ENCODE measurements at regions not wholly inside any gene's neighbourhood (a gene's known extent, or its start where the extent isn't known, plus 50 kb on each side); places are given as distances from the start of the nearest gene placed in this dataset.
"Not testable (repeated sequence)": the region's sequence is repeated elsewhere in the genome, so short reads cannot be mapped to it uniquely, and the experiment has no call there.

DNA sequence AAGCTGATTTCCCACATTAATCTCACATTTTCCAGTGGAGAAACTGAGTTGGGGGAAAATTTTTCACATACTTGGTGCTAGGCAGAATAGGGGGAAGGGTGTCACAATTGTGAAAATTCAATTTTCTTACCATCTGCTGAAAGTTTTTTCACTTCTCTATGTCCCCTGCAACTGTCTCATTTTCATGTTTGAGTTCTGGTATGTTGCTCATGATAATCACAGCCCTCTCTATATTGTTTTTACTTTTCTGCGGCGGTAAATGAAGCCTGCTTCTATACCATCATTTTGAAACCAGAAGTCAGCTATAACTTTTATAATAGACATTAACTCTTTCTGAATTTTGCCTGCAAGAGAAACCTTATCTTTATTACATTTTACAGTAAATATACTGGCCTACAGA is 1664.5 kb downstream of the EFNA5 start:
- CTCF ChIA-PET (ENCODE audit: partially characterized antibody) = no interaction called here
- Histone ChIP-seq H3K4me1 (ENCODE audit: insufficient read depth, low read length) (no peaks in the 10 kb centered on the region), H3K9me3 (ENCODE audit: control insufficient read depth in 1 of 2, low read length in 2 of 2) (peaks cover 0 to 2% of the 10 kb centered on the region in 2 donors), H3K4me3 (ENCODE audit: low read length in 2 of 2) (no peak overlapping the region), H3K36me3 (ENCODE audit: insufficient read depth, low read length) (no peaks in the 10 kb centered on the region), H3K27me3 (ENCODE audit: insufficient read depth, low read length) (no peaks in the 10 kb centered on the region), H3K27ac (ENCODE audit: low read depth, low read length) (no peak overlapping the region)
- POLR2A ChIA-PET (ENCODE audit: partially characterized antibody) = no interaction called here
- intact Hi-C loops (cut with micrococcal nuclease) = no loop called here
- Mint-ChIP-seq H3K27ac (no peak overlapping the region), H3K4me1 (no peaks in the 10 kb centered on the region), H3K4me3 (no peak overlapping the region), H3K27me3 (no peaks in the 10 kb centered on the region), H3K36me3 (no peaks in the 10 kb centered on the region), H3K9me3 (peaks cover 0 to 28% (median 22%) of the 10 kb centered on the region in 8 donors)
- no peak for DNase-seq

DNA sequence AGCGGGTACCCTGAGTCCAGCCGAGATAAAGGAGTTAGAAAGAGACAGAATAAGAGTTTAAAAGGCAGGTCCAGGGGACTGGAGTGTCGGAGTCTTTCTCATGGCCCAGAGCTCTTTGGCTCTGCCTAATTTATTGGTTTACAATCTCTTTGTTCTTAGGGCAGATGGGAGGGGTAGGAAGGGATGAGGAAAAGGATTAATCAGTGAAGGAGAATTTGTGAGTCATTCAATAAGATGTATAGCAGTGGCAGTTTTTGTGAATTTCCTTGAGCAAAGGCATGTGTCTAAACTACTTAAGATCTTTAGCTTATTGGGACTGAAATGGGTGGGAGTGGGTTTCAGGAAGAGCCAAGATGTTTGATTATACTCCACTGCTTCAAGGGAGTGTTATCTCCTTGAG is 1671.7 kb downstream of the EFNA5 start:
- H3K4me3 Mint-ChIP-seq; H3K36me3 Mint-ChIP-seq; H3K4me3 ChIP-seq (ENCODE audit: low read length in 2 of 2); H3K4me1 ChIP-seq (ENCODE audit: insufficient read depth, low read length); H3K9me3 ChIP-seq (ENCODE audit: control insufficient read depth in 1 of 2, low read length in 2 of 2); H3K4me1 Mint-ChIP-seq; CTCF ChIA-PET (ENCODE audit: partially characterized antibody); H3K27ac ChIP-seq (ENCODE audit: low read depth, low read length); H3K27ac Mint-ChIP-seq; H3K27me3 Mint-ChIP-seq; DNase-seq; H3K36me3 ChIP-seq (ENCODE audit: insufficient read depth, low read length); H3K27me3 ChIP-seq (ENCODE audit: insufficient read depth, low read length); intact Hi-C loops (cut with micrococcal nuclease); POLR2A ChIA-PET (ENCODE audit: partially characterized antibody): not testable (repeated sequence)
- peaks cover 2 to 36% (median 15%) of the 10 kb centered on the region in 8 donors for H3K9me3 Mint-ChIP-seq

DNA sequence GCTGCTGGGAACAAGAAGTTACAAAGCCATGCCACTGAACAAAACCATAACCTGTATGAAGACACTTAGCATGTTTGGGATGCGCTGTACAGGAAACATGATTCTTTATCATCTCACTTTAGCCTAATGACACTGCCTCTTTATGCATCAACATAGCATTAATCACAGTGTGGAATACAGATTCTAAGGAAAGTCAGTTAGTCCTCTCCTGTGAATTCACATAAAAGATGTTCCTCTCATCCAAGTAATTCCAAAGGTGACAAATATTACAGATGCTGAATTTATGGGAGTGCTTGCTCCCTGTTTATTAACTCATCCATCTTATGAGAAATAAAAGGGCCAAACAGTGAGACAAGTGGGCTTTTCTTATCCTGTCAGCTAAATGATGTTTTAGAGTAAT is 1677.7 kb downstream of the EFNA5 start:
- Histone ChIP-seq H3K4me3 (ENCODE audit: low read length in 2 of 2) (no peak overlapping the region), H3K27ac (ENCODE audit: low read depth, low read length) (no peak overlapping the region), H3K4me1 (ENCODE audit: insufficient read depth, low read length) (no peaks in the 10 kb centered on the region), H3K27me3 (ENCODE audit: insufficient read depth, low read length) (no peaks in the 10 kb centered on the region), H3K36me3 (ENCODE audit: insufficient read depth, low read length) (no peaks in the 10 kb centered on the region), H3K9me3 (ENCODE audit: control insufficient read depth in 1 of 2, low read length in 2 of 2) (no peaks in the 10 kb centered on the region)
- DNase-seq = no peak
- no peaks in the 10 kb centered on the region for H3K36me3 Mint-ChIP-seq
- peaks cover 0 to 9% (median 5%) of the 10 kb centered on the region in 8 donors for H3K9me3 Mint-ChIP-seq
- no peak overlapping the region for H3K27ac Mint-ChIP-seq
- POLR2A ChIA-PET (ENCODE audit: partially characterized antibody) = no interaction called here
- intact Hi-C loops (cut with micrococcal nuclease) = no loop called here
- CTCF ChIA-PET (ENCODE audit: partially characterized antibody) = no interaction called here
- H3K27me3 Mint-ChIP-seq = no peaks in the 10 kb centered on the region
- no peak overlapping the region for H3K4me3 Mint-ChIP-seq
- H3K4me1 Mint-ChIP-seq = no peaks in the 10 kb centered on the region

DNA sequence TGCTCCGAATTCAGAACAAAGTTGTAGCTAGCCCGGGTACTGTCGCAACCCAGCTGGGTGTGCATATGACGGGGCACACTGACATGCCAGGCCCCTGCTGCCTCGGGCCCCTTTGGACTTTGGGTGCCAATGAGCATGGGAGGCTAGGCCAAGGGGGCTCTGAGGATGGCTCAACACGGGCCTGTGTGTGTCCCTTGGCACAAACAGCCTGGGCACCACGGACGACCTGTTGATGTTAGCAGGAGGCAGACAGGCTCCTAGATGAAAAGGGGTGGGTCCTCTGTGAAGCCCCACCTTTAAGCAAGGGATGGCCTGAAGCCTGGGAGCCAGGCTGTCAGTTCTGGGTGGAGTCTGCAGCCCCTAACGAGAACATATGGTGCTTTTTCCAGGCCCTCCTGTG is 1688.2 kb downstream of the EFNA5 start:
- Mint-ChIP-seq H3K36me3 (no peaks in the 10 kb centered on the region), H3K27ac (no peak overlapping the region), H3K4me3 (no peak overlapping the region), H3K9me3 (peaks cover 0 to 17% (median 7%) of the 10 kb centered on the region in 8 donors), H3K27me3 (no peaks in the 10 kb centered on the region), H3K4me1 (no peaks in the 10 kb centered on the region)
- H3K27me3 ChIP-seq (ENCODE audit: insufficient read depth, low read length) = no peaks in the 10 kb centered on the region
- ChIA-PET CTCF (ENCODE audit: partially characterized antibody) (no interaction called here), POLR2A (ENCODE audit: partially characterized antibody) (no interaction called here)
- H3K27ac ChIP-seq (ENCODE audit: low read depth, low read length) = no peak overlapping the region
- intact Hi-C loops (cut with micrococcal nuclease) = no loop called here
- no peak for DNase-seq
- H3K36me3 ChIP-seq (ENCODE audit: insufficient read depth, low read length) = no peaks in the 10 kb centered on the region
- H3K4me1 ChIP-seq (ENCODE audit: insufficient read depth, low read length) = no peaks in the 10 kb centered on the region
- H3K9me3 ChIP-seq (ENCODE audit: control insufficient read depth in 1 of 2, low read length in 2 of 2) = no peaks in the 10 kb centered on the region
- no peak overlapping the region for H3K4me3 ChIP-seq (ENCODE audit: low read length in 2 of 2)

DNA sequence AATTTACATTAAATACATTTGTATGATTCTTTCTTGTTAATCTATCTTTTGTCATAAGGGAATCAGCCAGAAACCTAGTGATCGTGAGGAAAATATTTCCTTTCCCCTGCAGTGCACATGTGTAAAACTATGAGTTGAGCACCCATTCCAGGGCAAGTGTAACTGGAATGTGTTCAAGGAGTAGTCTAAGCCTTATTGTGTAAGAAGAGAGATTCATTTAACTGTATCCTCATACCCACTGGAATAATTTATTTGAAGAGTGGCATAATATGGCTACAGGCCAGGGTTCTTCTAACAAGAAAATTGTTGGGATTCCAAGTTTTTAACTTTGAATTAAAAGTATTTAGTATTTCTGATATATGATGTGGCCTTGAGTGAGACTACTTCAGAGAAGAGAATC is 1692.7 kb downstream of the EFNA5 start:
- no peak overlapping the region for H3K27ac Mint-ChIP-seq
- Histone ChIP-seq H3K9me3 (ENCODE audit: control insufficient read depth in 1 of 2, low read length in 2 of 2) (no peaks in the 10 kb centered on the region), H3K4me1 (ENCODE audit: insufficient read depth, low read length) (no peaks in the 10 kb centered on the region), H3K4me3 (ENCODE audit: low read length in 2 of 2) (no peak overlapping the region), H3K27ac (ENCODE audit: low read depth, low read length) (no peak overlapping the region), H3K36me3 (ENCODE audit: insufficient read depth, low read length) (no peaks in the 10 kb centered on the region), H3K27me3 (ENCODE audit: insufficient read depth, low read length) (no peaks in the 10 kb centered on the region)
- H3K36me3 Mint-ChIP-seq = no peaks in the 10 kb centered on the region
- ChIA-PET CTCF (ENCODE audit: partially characterized antibody) (no interaction called here), POLR2A (ENCODE audit: partially characterized antibody) (no interaction called here)
- H3K9me3 Mint-ChIP-seq = peaks cover 0 to 9% (median 6%) of the 10 kb centered on the region in 8 donors
- intact Hi-C loops (cut with micrococcal nuclease) = no loop called here
- DNase-seq = no peak
- no peaks in the 10 kb centered on the region for H3K4me1 Mint-ChIP-seq
- H3K4me3 Mint-ChIP-seq = no peak overlapping the region
- H3K27me3 Mint-ChIP-seq = no peaks in the 10 kb centered on the region

DNA sequence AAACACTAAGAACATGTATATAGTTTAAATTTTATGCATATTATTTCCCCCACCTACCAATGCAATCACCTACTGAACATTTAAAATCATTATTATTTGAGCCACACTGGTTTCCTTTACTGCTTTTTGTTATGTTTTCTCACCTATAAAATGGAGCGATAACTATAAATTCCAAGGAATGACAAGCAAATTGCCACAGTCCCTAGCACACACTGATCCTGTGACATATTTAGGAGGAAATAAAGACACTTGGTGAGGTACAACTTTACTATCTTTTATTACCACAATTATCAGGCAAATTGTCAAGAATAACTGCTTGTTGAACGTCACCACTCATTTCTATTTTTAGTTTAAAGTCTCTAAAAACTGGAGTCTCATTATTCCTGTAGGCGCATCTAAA is 1693.6 kb downstream of the EFNA5 start:
- Mint-ChIP-seq H3K36me3 (no peaks in the 10 kb centered on the region), H3K27me3 (no peaks in the 10 kb centered on the region), H3K9me3 (peaks cover 0 to 9% (median 6%) of the 10 kb centered on the region in 8 donors), H3K4me3 (no peak overlapping the region), H3K4me1 (no peaks in the 10 kb centered on the region), H3K27ac (no peak overlapping the region)
- intact Hi-C loops (cut with micrococcal nuclease) = no loop called here
- Histone ChIP-seq H3K4me1 (ENCODE audit: insufficient read depth, low read length) (no peaks in the 10 kb centered on the region), H3K27ac (ENCODE audit: low read depth, low read length) (no peak overlapping the region), H3K36me3 (ENCODE audit: insufficient read depth, low read length) (no peaks in the 10 kb centered on the region), H3K9me3 (ENCODE audit: control insufficient read depth in 1 of 2, low read length in 2 of 2) (no peaks in the 10 kb centered on the region), H3K4me3 (ENCODE audit: low read length in 2 of 2) (no peak overlapping the region), H3K27me3 (ENCODE audit: insufficient read depth, low read length) (no peaks in the 10 kb centered on the region)
- CTCF ChIA-PET (ENCODE audit: partially characterized antibody) = no interaction called here
- POLR2A ChIA-PET (ENCODE audit: partially characterized antibody) = no interaction called here
- no peak for DNase-seq

DNA sequence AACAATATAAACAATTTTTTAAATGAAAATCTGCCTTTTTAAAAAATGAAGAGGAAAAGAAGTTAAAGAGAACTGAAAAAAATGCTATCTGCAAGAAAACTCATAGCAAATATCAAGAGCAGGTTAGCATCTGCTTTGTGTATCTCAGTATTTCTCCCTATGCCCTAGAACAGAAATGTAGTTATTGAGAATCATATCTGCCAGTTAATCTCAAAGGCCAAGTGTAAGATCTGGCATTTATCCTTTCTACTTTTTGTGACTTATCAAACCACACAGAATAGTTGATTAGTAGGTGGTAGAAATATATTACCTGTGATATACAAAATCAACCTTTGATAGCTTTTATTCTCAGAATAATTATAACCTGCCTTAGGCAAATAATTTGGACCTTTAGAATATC is 1699.8 kb downstream of the EFNA5 start:
- H3K4me1 Mint-ChIP-seq = no peaks in the 10 kb centered on the region
- H3K4me3 Mint-ChIP-seq = no peak overlapping the region
- ChIA-PET CTCF (ENCODE audit: partially characterized antibody) (no interaction called here), POLR2A (ENCODE audit: partially characterized antibody) (no interaction called here)
- H3K4me1 ChIP-seq (ENCODE audit: insufficient read depth, low read length) = no peaks in the 10 kb centered on the region
- H3K9me3 Mint-ChIP-seq = peaks cover 0 to 16% (median 7%) of the 10 kb centered on the region in 8 donors
- no peaks in the 10 kb centered on the region for H3K9me3 ChIP-seq (ENCODE audit: control insufficient read depth in 1 of 2, low read length in 2 of 2)
- no peaks in the 10 kb centered on the region for H3K27me3 Mint-ChIP-seq
- no peaks in the 10 kb centered on the region for H3K36me3 ChIP-seq (ENCODE audit: insufficient read depth, low read length)
- no peak overlapping the region for H3K27ac Mint-ChIP-seq
- H3K4me3 ChIP-seq (ENCODE audit: low read length in 2 of 2) = no peak overlapping the region
- DNase-seq = no peak
- no peaks in the 10 kb centered on the region for H3K36me3 Mint-ChIP-seq
- H3K27ac ChIP-seq (ENCODE audit: low read depth, low read length) = no peak overlapping the region
- intact Hi-C loops (cut with micrococcal nuclease) = no loop called here
- H3K27me3 ChIP-seq (ENCODE audit: insufficient read depth, low read length) = no peaks in the 10 kb centered on the region

DNA sequence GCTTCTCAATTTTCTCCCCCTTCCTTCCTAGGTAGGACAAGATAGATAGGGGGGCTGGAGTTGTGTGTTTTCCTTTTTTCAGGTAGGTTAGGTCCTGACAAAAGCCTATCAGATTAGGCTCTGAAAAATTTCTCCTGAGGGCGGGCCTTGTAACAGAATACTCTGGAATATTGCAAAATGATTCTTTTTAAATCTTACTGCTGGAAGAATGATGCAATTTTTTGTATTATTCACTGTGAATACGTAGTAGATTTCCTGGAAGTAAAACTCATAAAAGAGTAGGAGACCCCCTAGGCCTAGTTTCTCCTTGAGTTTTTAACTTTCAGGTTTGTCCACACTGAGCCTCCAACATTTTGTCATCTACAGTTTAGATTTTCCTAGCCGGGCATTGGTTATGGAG is 1701.8 kb downstream of the EFNA5 start:
- ChIA-PET POLR2A (ENCODE audit: partially characterized antibody) (no interaction called here), CTCF (ENCODE audit: partially characterized antibody) (no interaction called here)
- Histone ChIP-seq H3K4me3 (ENCODE audit: low read length in 2 of 2) (no peak overlapping the region), H3K36me3 (ENCODE audit: insufficient read depth, low read length) (no peaks in the 10 kb centered on the region), H3K27me3 (ENCODE audit: insufficient read depth, low read length) (no peaks in the 10 kb centered on the region), H3K9me3 (ENCODE audit: control insufficient read depth in 1 of 2, low read length in 2 of 2) (no peaks in the 10 kb centered on the region), H3K27ac (ENCODE audit: low read depth, low read length) (no peak overlapping the region), H3K4me1 (ENCODE audit: insufficient read depth, low read length) (no peaks in the 10 kb centered on the region)
- DNase-seq = no peak
- H3K27ac Mint-ChIP-seq = no peak overlapping the region
- intact Hi-C loops (cut with micrococcal nuclease) = no loop called here
- no peaks in the 10 kb centered on the region for H3K27me3 Mint-ChIP-seq
- H3K4me1 Mint-ChIP-seq = no peaks in the 10 kb centered on the region
- no peaks in the 10 kb centered on the region for H3K36me3 Mint-ChIP-seq
- peaks cover 0 to 19% (median 7%) of the 10 kb centered on the region in 8 donors for H3K9me3 Mint-ChIP-seq
- H3K4me3 Mint-ChIP-seq = no peak overlapping the region
